ENCODE measurements at regions not wholly inside any gene's neighbourhood (a gene's known extent, or its start where the extent isn't known, plus 50 kb on each side); places are given as distances from the start of the nearest gene placed in this dataset.

GRCh38 chr7:47049234-47049774 is 532.6 kb downstream of the TNS3 start:
- TF ChIP-seq POLR2A (IDR thresholded peaks at IDR 0.05), result no peak
- TF ChIP-seq, protein P1, sequence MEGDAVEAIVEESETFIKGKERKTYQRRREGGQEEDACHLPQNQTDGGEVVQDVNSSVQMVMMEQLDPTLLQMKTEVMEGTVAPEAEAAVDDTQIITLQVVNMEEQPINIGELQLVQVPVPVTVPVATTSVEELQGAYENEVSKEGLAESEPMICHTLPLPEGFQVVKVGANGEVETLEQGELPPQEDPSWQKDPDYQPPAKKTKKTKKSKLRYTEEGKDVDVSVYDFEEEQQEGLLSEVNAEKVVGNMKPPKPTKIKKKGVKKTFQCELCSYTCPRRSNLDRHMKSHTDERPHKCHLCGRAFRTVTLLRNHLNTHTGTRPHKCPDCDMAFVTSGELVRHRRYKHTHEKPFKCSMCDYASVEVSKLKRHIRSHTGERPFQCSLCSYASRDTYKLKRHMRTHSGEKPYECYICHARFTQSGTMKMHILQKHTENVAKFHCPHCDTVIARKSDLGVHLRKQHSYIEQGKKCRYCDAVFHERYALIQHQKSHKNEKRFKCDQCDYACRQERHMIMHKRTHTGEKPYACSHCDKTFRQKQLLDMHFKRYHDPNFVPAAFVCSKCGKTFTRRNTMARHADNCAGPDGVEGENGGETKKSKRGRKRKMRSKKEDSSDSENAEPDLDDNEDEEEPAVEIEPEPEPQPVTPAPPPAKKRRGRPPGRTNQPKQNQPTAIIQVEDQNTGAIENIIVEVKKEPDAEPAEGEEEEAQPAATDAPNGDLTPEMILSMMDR (IDR thresholded peaks at IDR 0.05), result no peak
- TF ChIP-seq POLR2AphosphoS5 (IDR thresholded peaks at IDR 0.05; ENCODE audit: insufficient read depth in 1 of 2, low read depth in 1 of 2), result no peak
- Histone ChIP-seq H3K27me3 (no peaks in the 10 kb centered on the region), H3K27ac (no peak overlapping the region), H3K9me3 (no peaks in the 10 kb centered on the region), H3K36me3 (no peaks in the 10 kb centered on the region), H3K4me1 (peaks cover 35% of the 10 kb centered on the region), H3K4me3 (no peak overlapping the region)
- no peak for DNase-seq (ENCODE audit: extremely low spot score in 2 of 2)
- intact Hi-C loops (cut with DNase I), result no loop called here

DNA sequence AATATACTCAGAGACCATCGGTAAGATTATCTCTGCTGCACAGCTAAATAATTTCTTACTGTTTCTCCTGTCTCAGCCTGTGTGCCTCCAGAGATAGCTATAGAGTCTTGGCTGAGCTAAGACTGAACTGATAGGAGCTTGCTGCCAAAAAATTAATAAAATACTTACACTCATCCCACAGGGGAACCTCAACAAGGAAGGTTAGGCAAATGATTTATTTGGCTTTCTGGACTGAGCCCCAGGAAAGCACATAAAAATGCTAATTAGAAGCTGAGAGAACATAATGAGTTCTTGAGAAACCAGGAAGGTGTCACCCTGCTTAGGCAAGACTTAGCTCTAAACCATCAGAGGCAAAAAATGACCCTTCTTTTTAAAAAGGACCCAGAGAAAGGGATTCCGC is 534.5 kb downstream of the TNS3 start:
- Histone ChIP-seq H3K4me1 (peaks cover 35% of the 10 kb centered on the region), H3K9me3 (no peaks in the 10 kb centered on the region), H3K27ac (no peak overlapping the region), H3K36me3 (no peaks in the 10 kb centered on the region), H3K4me3 (no peak overlapping the region), H3K27me3 (no peaks in the 10 kb centered on the region)
- DNase-seq (ENCODE audit: extremely low spot score in 2 of 2), result no peak
- intact Hi-C loops (cut with DNase I), result no loop called here
- no peak for TF ChIP-seq POLR2AphosphoS5 (IDR thresholded peaks at IDR 0.05; ENCODE audit: insufficient read depth in 1 of 2, low read depth in 1 of 2)

- Histone ChIP-seq H3K4me1 (peaks cover 35% of the 10 kb centered on the region), H3K27ac (no peak overlapping the region), H3K4me3 (no peak overlapping the region), H3K36me3 (no peaks in the 10 kb centered on the region), H3K9me3 (no peaks in the 10 kb centered on the region), H3K27me3 (no peaks in the 10 kb centered on the region)
- TF ChIP-seq, protein P1 (IDR thresholded peaks at IDR 0.05), result no peak
- no peak for TF ChIP-seq POLR2AphosphoS5 (IDR thresholded peaks at IDR 0.05; ENCODE audit: insufficient read depth in 1 of 2, low read depth in 1 of 2)
- no peak for TF ChIP-seq POLR2A (IDR thresholded peaks at IDR 0.05)
- no peak for DNase-seq (ENCODE audit: extremely low spot score in 2 of 2)
- intact Hi-C loops (cut with DNase I), result no loop called here
These were observed 535.0 kb downstream of the TNS3 start for GRCh38 chr7:47046949-47047348.

DNA sequence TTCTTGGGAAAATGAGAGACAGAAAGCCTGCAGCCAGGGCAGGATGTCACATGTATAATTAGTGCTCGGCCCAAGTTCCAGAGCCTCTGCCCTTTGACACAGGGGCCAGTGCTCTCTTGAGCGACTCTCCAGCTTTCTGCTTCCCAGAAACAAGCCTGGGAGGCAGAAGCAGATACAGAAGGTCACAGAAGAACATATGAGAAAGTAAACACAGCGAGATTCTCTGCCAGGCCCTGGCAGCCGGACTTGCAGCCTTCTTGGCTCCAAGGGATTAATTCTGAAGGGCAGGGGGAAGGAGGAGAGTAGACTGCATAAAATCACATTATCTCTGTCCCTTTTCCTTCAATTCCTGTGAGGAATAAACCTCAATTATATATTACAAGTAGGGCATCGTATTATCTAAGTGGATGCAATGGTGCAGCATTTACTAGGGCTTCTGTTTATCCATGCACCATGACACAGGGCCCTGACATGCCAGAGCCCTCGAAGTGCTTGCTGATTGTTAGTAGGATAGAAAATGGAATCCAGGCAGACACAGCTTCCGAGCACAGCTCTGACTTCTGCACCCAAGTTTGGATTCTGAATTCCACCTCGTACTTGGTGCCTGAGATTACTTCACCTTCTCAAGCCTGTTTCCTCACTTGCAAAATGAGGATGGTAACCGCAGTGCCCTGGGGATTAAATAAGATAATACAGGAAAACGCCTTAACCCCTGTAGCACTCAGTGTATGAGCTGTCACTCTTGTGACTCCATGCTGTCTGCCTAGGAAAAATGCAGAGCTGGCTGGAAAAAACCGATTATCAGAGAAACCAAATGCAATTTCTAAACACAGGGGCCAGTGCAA is 536.5 kb downstream of the TNS3 start:
- H3K27me3 ChIP-seq, result no peaks in the 10 kb centered on the region
- peaks cover 41% of the 10 kb centered on the region for H3K4me1 ChIP-seq
- H3K4me3 ChIP-seq, result no peak overlapping the region
- no peak for TF ChIP-seq POLR2A (IDR thresholded peaks at IDR 0.05)
- TF ChIP-seq, protein P1 (IDR thresholded peaks at IDR 0.05), result no peak
- TF ChIP-seq POLR2AphosphoS5 (IDR thresholded peaks at IDR 0.05; ENCODE audit: insufficient read depth in 1 of 2, low read depth in 1 of 2), result peak in 1 of 2 donors; percentile 50
- no peaks in the 10 kb centered on the region for H3K9me3 ChIP-seq
- peak overlapping the region; percentile 40 for H3K27ac ChIP-seq
- no peaks in the 10 kb centered on the region for H3K36me3 ChIP-seq
- DNase-seq (ENCODE audit: extremely low spot score in 2 of 2), result no peak
- intact Hi-C loops (cut with DNase I), result no loop called here

DNA sequence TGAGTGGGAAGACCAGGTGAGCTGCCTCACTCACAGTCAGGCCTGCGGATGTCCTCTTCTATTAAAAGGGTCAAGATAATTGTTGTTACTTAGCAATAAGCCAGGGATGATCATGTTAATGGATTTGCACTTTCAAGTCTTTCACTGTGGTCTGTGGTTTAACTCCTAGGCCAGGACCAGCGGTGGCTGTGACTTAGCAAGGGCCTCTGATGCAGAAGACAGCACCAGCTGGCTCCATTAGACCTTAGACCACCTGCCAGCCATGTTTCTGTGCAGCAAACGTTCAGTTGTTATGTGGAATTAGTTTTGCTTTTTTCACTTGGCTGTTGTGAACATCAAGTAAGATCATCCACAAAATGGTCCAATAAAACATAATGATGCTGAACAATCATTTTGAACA is 537.3 kb downstream of the TNS3 start:
- intact Hi-C loops (cut with DNase I), result no loop called here
- DNase-seq (ENCODE audit: extremely low spot score in 2 of 2), result no peak
- H3K27me3 ChIP-seq, result no peaks in the 10 kb centered on the region
- H3K27ac ChIP-seq, result no peak overlapping the region
- H3K4me3 ChIP-seq, result no peak overlapping the region
- no peaks in the 10 kb centered on the region for H3K9me3 ChIP-seq
- no peaks in the 10 kb centered on the region for H3K36me3 ChIP-seq
- TF ChIP-seq POLR2AphosphoS5 (IDR thresholded peaks at IDR 0.05; ENCODE audit: insufficient read depth in 1 of 2, low read depth in 1 of 2), result no peak
- TF ChIP-seq, protein P1 (IDR thresholded peaks at IDR 0.05), result no peak
- no peak for TF ChIP-seq POLR2A (IDR thresholded peaks at IDR 0.05)
- H3K4me1 ChIP-seq, result peaks cover 49% of the 10 kb centered on the region
